Esophagus mucosa (tissue), 1 donor: ENCODE measurements at regions not wholly inside any gene's neighbourhood (a gene's known extent, or its start where the extent isn't known, plus 50 kb on each side); places are given as distances from the start of the nearest gene placed in this dataset.

Experiments
- ATAC-seq: fragments of 200-7000 bp; cut with Tn5 transposase; one replicate; pipeline ENCODE4 v1.9.1; 2020
- donor health status: DM: yes; HTN: yes; CAD: no.

GRCh38 chr12:89181271-89181920, 170.9 kb downstream of the DUSP6 start:
- ATAC-seq, result peak; percentile 82

DNA sequence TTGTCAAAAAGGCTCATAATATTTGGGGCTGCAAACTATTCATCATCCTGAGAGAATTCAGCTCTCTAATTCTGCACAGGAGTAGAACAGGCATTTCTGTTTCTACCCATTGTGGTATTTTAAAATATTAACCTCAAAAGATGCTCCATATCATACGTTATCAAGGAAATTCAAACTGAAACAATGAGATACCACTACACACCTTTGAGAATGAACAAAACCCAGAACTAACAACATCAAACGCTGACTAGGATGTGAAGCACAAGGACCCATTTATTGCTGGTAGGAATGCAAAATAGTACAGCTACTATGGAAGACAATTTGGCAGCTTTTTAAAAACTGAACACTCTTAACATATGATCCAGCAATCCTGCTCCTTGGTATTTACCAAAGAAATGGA, 171.8 kb downstream of the DUSP6 start:
- no peak for ATAC-seq

DNA sequence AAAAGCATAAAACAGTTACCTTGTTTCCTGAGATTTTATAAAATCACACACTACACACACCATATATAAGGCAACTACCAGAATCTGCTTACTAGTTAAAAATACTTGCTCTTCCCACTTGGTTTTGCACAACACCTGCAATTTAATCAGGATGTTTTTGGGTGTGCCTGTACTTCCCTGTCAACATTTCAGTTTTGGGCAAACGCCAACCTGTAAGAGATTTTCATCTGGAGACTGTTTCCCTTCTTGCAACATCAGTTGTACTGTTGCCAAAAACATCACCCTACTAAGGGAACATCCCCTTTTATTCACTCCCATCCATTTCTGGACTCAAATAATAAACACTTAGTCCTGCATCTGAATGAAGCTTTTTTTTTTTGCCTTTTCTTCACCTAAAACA, 172.3 kb downstream of the DUSP6 start:
- peak; percentile 83 for ATAC-seq

GRCh38 chr12:89179245-89179644, 173.1 kb downstream of the DUSP6 start:
- peak; percentile 52 for ATAC-seq

DNA sequence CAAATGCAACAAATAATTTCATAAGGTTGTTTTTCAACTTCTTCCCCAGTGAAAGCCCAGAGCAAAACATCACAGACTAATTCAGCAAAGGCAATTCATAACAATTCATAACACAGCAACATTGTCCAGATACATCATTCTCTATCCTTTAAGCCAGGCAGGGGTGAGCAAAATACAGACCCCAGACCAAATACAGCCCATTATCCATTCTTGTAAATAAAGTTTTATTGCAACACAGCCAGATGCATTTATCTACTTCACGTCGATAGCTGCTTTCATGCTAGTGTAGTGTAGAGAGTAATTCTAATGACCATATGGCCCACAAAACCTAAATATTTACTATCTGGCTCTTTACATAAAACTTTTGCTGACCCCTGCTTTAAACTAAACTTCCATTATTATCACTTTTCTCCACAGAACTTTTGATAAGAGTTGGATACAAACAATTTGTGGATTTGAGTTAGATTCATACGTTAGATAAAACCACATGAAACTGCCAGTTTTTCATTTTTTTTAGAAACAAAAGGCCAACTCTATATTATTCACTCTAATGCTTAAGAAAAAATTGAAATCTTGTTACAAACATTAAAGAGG, 174.4 kb downstream of the DUSP6 start:
- no peak for ATAC-seq

DNA sequence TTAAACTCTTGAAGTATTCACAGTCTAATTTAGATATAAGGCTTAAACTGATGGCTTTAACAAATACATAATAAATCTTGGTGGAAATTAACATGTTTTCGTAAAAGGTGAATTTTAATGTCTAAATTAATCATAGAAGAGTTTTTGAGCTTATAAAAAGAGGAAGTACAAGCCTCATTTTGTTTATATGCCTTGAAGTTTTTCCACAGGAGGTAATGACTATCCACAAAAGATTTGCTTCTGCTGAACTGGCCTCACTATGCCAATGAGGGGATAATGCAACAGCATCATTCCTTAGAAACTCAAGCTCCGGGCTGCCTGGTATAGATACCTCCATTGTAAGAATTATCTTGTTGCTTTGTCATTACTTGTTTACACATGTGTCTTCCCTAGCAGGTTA, 175.6 kb downstream of the DUSP6 start:
- ATAC-seq, result no peak

GRCh38 chr12:89173678-89174077, 178.6 kb downstream of the DUSP6 start:
- no peak for ATAC-seq

DNA sequence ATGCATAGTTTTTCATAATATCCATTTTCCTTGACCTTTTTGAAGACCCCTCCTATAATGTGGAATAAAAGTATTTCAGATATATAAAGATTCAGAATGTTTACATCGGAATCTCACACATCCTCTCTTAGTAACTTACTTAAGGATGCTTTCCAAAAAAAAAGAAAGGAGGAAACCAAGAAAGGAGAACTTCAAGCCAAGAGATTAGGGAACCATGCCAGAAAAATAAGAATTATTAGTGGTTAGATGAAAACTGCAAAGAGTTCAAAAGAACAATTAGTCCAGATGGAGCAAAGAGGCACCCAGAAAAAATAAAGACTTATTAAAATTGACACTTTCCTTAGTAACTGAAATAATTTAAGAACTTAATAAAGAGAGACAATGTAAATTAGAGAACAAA, 179.2 kb downstream of the DUSP6 start:
- ATAC-seq, result no peak

GRCh38 chr12:89172224-89172623, 180.1 kb downstream of the DUSP6 start:
- no peak for ATAC-seq

DNA sequence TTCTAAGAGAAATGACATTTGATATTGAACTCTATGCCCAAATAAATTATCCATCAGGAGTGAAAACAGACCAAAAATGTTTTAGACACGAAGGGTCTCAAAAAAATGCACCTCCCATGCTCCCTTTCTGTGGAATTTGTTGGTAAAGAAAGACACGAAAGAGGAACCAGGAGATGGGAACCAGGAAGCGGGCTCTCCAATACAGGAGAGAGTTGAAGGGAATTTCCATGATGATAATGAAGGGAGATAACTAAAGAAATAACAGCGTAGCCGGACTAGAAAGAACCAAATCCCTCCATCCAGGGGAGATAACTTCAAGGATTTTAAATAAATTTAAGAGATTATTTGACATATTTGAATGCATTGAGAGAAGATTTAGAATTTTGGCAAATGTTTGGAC, 183.0 kb downstream of the DUSP6 start:
- ATAC-seq, result no peak

DNA sequence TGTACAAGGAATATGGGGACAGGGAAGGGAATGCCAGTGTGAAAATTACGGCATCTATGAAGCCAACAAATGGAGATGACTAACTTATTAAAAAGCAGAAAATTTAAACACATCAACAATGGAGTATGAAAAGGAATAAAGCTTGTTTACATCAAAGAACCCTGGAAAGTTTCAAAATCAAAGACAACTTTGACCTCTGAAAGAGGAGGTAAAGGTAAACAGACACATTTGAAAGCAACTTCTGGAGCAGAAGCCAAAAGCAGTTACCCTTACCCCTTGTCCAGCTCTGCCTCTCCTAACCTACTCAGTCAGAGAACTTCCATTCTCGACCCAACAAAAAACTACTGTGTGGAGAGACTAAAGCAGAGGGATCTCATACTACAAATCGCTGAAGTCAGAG, 184.3 kb downstream of the DUSP6 start:
- ATAC-seq, result no peak

GRCh38 chr12:89166525-89166934, 185.8 kb downstream of the DUSP6 start:
- no peak for ATAC-seq

GRCh38 chr12:89166121-89166520, 186.2 kb downstream of the DUSP6 start:
- no peak for ATAC-seq

- ATAC-seq, result no peak
These were observed 186.6 kb downstream of the DUSP6 start for GRCh38 chr12:89165703-89166102.

GRCh38 chr12:89163918-89164317, 188.4 kb downstream of the DUSP6 start:
- no peak for ATAC-seq

DNA sequence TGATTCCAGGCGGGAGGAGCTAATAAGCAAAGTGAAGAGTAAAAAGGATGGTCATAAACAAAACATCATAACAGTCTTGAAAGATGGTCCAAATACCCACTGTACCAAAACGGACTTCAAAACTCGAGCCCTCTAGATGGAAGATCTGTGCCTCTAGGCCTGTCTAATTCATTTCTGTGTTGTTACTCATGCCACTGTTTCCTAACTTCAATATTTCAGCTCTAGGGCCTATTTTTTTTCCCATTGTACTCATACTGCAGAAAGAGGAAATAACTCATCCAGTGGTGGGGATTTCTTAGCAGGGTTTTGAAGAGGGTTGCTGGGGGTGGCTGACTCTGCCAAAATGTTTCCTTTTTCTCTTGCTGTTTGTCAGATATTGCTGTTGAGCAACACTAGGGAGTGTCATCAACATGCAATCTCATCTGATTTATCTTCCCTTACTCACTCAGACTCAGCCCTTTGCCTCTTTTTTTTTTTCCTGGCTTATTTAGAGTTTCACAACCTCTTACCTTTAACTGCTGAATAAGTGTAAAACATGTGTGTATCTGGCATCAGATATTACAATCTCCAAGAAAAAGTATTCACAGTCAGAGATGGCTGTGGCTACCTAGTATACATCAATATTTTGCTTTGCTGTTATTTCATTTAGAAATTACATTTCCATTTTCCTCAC, 189.6 kb downstream of the DUSP6 start:
- peak; percentile 95 for ATAC-seq

GRCh38 chr12:89161557-89161956, 190.7 kb downstream of the DUSP6 start:
- ATAC-seq, result no peak

- peak; percentile 73 for ATAC-seq
These were observed 191.6 kb downstream of the DUSP6 start for GRCh38 chr12:89160716-89161123.

- ATAC-seq, result no peak
These were observed 194.9 kb downstream of the DUSP6 start for GRCh38 chr12:89157413-89157812.

GRCh38 chr12:89156862-89157262, 195.4 kb downstream of the DUSP6 start:
- no peak for ATAC-seq

DNA sequence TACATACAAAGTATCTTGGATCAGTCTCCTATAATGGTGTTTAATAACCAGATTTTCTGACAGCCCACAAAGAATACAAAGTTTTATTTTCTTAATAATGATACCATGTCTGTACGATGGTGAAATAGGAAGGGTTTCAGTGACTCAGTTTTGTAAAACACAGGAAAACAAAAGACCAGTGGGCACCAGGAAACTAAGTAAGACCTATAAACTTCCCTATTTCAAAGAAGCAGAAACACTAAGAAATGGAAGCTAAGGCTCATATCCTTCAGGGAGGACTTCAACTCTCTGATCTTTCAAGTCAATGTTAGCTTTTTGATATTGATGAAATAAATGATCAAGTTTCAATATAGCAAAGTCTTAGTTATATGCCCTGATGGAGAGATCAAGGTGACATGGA, 196.0 kb downstream of the DUSP6 start:
- ATAC-seq, result no peak

GRCh38 chr12:89155826-89156225, 196.5 kb downstream of the DUSP6 start:
- ATAC-seq, result no peak

DNA sequence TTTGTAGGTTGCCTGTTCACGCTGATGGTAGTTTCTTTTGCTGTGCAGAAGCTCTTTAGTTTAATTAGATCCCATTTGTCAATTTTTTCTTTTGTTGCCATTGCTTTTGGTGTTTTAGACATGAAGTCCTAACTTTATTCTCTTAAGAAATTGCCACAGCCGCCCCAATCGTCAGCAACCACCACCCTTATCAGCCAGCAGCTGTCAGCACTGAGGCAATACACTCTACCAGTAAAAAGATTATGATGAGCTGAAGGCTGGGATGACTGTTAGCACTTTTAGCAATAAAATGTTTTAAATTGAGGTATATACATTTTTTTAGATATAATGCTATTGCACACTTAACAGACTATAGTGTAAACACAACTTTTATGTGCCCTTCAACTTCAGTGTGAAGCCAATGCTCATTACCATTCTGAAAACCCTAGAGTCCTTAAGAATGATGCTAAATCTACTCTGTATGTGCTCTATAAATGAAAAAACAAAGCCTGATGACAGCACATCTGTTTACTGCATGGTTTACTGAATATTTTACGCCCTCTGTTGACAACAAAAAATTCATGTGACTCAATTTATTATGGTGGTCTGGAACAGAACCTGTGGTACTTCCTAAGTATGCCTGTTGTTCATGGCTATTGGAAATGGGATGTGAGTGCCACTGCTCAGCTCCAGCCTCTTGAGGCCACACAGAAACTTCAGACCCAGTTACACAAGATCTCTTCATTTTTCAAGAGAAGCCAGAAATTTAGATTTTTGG, 197.4 kb downstream of the DUSP6 start:
- ATAC-seq, result no peak

GRCh38 chr12:89153341-89153740, 199.0 kb downstream of the DUSP6 start:
- ATAC-seq, result no peak
